GM12873 (cell line): ENCODE measurements at regions not wholly inside any gene's neighbourhood (a gene's known extent, or its start where the extent isn't known, plus 50 kb on each side); places are given as distances from the start of the nearest gene placed in this dataset.

Source experiments
- TF ChIP-seq, protein P1 (sequence below): IDR thresholded peaks from 2 replicates; pipeline ENCODE4 v1.5.1; 2012; ENCODE audit warnings: low read depth, mild to moderate bottlenecking, moderate library complexity, low read length, control low read depth; ENCODE audit not compliant: insufficient read depth; ENCODE audit errors: missing control alignments

DNA sequence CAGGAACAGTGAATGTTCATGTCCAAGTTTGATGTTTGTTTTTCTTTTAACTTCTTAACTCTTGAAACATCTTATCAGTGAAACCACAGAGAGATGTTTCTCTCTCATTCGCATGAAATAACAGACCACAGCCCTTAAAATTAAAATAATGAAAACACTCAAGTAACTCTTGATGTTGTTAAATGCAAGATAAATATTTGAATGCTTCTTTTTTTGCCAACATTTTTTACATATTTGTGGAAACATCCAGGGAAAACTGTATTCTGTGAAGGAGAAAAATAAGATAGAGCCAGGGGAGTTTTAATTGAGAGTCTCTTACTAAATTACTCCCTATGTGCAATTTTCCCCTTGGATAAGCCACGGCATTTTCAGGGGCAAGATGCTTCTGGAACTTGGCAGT, 361.8 kb upstream of the MGMT start:
- TF ChIP-seq, protein P1, sequence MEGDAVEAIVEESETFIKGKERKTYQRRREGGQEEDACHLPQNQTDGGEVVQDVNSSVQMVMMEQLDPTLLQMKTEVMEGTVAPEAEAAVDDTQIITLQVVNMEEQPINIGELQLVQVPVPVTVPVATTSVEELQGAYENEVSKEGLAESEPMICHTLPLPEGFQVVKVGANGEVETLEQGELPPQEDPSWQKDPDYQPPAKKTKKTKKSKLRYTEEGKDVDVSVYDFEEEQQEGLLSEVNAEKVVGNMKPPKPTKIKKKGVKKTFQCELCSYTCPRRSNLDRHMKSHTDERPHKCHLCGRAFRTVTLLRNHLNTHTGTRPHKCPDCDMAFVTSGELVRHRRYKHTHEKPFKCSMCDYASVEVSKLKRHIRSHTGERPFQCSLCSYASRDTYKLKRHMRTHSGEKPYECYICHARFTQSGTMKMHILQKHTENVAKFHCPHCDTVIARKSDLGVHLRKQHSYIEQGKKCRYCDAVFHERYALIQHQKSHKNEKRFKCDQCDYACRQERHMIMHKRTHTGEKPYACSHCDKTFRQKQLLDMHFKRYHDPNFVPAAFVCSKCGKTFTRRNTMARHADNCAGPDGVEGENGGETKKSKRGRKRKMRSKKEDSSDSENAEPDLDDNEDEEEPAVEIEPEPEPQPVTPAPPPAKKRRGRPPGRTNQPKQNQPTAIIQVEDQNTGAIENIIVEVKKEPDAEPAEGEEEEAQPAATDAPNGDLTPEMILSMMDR, result no peak

DNA sequence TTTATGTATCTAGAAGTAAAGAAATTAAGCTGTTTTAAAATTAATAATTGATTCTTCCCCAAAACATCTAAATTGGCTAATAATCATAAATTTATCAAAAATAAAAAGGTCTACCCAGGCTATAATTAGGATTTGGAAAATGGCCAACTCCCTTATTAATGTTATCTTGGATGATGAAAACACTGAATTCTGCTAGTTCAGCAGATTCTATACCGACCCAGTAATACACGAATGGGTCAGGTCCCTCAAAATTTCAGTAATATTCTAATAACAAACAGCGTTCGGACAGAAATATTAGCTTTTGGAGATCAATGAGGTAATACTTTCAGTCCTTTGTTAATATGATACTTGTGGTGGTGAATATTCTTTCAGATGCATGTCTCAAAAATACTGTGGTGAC, 360.7 kb upstream of the MGMT start:
- TF ChIP-seq, protein P1, result no peak

DNA sequence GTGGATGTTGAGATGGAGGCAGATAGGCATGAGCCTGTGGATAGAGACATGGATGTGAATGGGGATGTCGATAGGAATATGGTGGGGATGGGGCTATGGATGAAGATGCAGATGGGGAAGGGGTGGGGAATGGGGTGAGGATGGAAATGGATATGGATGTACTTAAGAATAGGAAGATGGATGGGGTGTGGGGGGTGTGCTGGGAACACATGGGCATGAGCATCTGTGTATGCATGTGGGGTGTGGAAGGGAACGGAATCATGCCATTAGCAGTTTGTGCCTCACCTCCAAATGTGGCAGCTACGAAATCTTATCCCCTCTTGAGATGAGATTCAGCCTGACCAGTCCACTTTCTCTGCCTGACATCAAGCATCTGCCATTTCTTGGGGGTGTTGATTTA, 359.5 kb upstream of the MGMT start:
- TF ChIP-seq, protein P1, result no peak

DNA sequence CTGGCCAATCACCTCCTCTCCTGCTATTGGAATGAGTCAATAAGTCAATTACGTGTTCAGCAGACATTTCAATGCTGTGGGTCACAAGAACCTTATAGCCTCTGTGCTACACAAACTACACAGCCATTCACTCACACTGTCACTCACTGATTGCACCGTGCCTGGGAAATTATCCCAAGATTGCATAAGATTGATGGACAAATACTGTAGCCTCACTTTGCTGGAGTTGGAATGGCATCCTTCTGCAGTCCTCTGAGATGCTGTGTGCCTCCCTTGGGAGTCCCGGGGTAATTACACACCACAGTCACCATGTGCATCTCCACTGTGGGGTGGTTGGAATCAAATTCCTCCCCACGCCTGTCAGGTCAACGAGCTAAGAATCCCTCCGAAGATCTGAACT, 358.7 kb upstream of the MGMT start:
- TF ChIP-seq, protein P1, result no peak

DNA sequence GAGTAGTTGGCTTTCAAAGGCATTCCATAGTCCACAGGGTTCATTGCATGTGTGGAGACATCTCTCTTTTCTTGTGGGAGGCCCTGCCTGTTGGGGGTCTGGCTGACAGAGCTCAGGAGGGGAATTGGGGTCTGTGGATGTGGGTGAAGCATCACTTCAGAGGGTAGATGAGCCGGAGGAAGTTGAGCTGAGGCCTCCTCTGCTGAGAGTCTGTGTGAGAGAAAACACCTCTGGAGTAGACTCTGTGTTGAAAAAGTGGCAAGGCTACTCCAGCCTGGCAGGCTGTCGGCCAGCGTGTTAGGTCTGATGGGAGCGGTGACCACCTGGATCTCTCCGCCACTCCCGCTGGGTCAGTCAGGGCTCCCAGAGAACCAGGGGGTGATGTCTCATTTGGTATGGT, 358.0 kb upstream of the MGMT start:
- TF ChIP-seq, protein P1, result no peak

DNA sequence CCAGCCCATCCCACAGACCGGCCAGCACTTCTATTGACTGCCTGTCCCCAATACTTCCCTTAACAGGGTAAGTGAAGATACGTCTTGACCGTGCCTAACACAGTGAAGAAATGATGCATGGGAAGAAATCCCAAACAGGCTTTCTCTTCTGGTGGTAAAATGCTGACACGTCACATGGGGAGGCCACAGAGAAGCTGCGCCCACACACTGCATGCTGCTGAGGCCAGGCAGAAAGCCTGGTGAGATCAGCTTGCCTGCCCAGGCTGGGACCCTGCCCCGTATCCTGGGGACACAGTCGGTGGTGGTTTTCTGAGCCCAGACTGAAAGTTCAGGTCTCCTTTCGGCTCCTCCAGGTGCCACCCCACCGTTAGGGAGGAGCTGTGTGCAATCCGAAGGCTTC, 356.3 kb upstream of the MGMT start:
- TF ChIP-seq, protein P1, result no peak

DNA sequence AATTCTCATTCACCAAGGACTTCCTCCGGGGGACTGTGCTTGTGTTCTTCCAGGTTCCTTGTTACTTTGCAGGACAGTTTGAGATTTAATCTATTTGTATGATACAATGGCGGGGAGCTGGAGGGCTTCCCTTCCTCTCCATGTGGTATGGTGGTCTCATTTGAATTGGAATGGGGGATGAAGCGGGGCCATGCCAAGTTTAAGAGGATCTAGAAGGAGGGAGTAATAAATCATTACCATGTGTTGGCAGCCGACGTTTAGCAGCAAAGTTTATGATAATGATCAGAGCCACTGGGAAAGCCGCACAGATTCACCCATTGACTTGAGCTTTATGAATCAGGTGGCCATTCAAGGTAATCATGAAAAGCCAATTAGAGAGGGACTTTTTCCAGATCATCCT, 355.1 kb upstream of the MGMT start:
- TF ChIP-seq, protein P1, result no peak
